HepG2 (cell line): ENCODE measurements at regions not wholly inside any gene's neighbourhood (a gene's known extent, or its start where the extent isn't known, plus 50 kb on each side); places are given as distances from the start of the nearest gene placed in this dataset.

Experiments used
- BRD4 ChIP-seq: sonication (generic); formaldehyde crosslinking; IDR thresholded peaks from 2 replicates; pipeline ENCODE4 v1.4.0; 2020; ENCODE audit warnings: missing genetic modification reagents
- CREB3 ChIP-seq: sonication (generic); formaldehyde crosslinking; IDR thresholded peaks from 2 replicates; pipeline ENCODE4 v1.5.0; 2020; ENCODE audit warnings: missing genetic modification reagents
- ELF3 ChIP-seq: IDR thresholded peaks from 2 replicates; pipeline ENCODE4 v1.6.1; 2016; ENCODE audit warnings: missing genetic modification reagents, missing compliant biosample characterization
- HOXD1 ChIP-seq: sonication (generic); formaldehyde crosslinking; IDR thresholded peaks from 2 replicates; pipeline ENCODE4 v1.5.0; 2020; ENCODE audit warnings: missing genetic modification reagents
- JDP2 ChIP-seq: sonication (generic); formaldehyde crosslinking; IDR thresholded peaks from 2 replicates; pipeline ENCODE4 v1.8.1; 2022; ENCODE audit warnings: missing genetic modification reagents, borderline replicate concordance
- MYC ChIP-seq: sonication (generic); formaldehyde crosslinking; IDR thresholded peaks from 2 replicates; pipeline ENCODE4 v1.9.0; 2021; ENCODE audit warnings: missing genetic modification reagents, borderline replicate concordance
- NCOA5 ChIP-seq: sonication (generic); formaldehyde crosslinking; IDR thresholded peaks from 2 replicates; pipeline ENCODE4 v1.4.0; 2020; ENCODE audit warnings: missing genetic modification reagents
- NKX3-1 ChIP-seq: sonication (generic); formaldehyde crosslinking; IDR thresholded peaks from 2 replicates; pipeline ENCODE4 v1.5.0; 2020; ENCODE audit warnings: missing genetic modification reagents
- NR3C1 ChIP-seq: sonication (generic); formaldehyde crosslinking; IDR thresholded peaks from 2 replicates; pipeline ENCODE4 v1.4.0; 2020; ENCODE audit warnings: missing genetic modification reagents
- POLR2AphosphoS5 ChIP-seq: IDR thresholded peaks from 2 replicates; pipeline ENCODE4 v1.6.1; 2012; ENCODE audit warnings: low read depth, low read length
- PTBP1 ChIP-seq: fragments of 200-400 bp; formaldehyde crosslinking; IDR thresholded peaks from 2 replicates; pipeline ENCODE4 v1.6.1; 2018; ENCODE audit warnings: low read length, low read depth; ENCODE audit not compliant: poor library complexity, severe bottlenecking
- RNF219 ChIP-seq: sonication (generic); formaldehyde crosslinking; IDR thresholded peaks from 2 replicates; pipeline ENCODE4 v1.5.0; 2020; ENCODE audit warnings: mild to moderate bottlenecking, missing genetic modification reagents
- SPEN ChIP-seq: sonication (generic); formaldehyde crosslinking; IDR thresholded peaks from 2 replicates; pipeline ENCODE4 v1.5.1; 2020; ENCODE audit warnings: low read depth, mild to moderate bottlenecking, missing genetic modification reagents
- SRF ChIP-seq: IDR thresholded peaks from 2 replicates; pipeline ENCODE4 v1.6.1; 2011; ENCODE audit warnings: mild to moderate bottlenecking, low read depth, low read length, moderate library complexity
- TP53 ChIP-seq: sonication (generic); formaldehyde crosslinking; conservative IDR thresholded peaks from 2 replicates; pipeline ENCODE4 v1.4.0; 2020; ENCODE audit warnings: missing genetic modification reagents
- TSC22D2 ChIP-seq: sonication (generic); formaldehyde crosslinking; IDR thresholded peaks from 2 replicates; pipeline ENCODE4 v1.5.1; 2020; ENCODE audit warnings: missing genetic modification reagents, mild to moderate bottlenecking, borderline replicate concordance
- U2AF1 ChIP-seq: fragments of 200-400 bp; formaldehyde crosslinking; optimal IDR thresholded peaks from 2 replicates; pipeline ENCODE3; 2017; ENCODE audit warnings: mild to moderate bottlenecking, low read depth, low read length
- ZFP82 ChIP-seq: sonication (generic); formaldehyde crosslinking; IDR thresholded peaks from 2 replicates; pipeline ENCODE4 v1.5.1; 2020; ENCODE audit warnings: mild to moderate bottlenecking, missing genetic modification reagents, borderline replicate concordance
- ZFX ChIP-seq: sonication (generic); formaldehyde crosslinking; IDR thresholded peaks from 2 replicates; pipeline ENCODE4 v1.4.0; 2020; ENCODE audit warnings: mild to moderate bottlenecking, low read depth, missing genetic modification reagents, moderate library complexity
- ZNF225 ChIP-seq: sonication (generic); formaldehyde crosslinking; IDR thresholded peaks from 2 replicates; pipeline ENCODE4 v1.4.0; 2020; ENCODE audit warnings: mild to moderate bottlenecking, missing genetic modification reagents
- ZNF510 ChIP-seq: sonication (generic); formaldehyde crosslinking; IDR thresholded peaks from 2 replicates; pipeline ENCODE4 v1.4.0; 2020; ENCODE audit warnings: low read depth, mild to moderate bottlenecking, missing genetic modification reagents
- ZNF660 ChIP-seq: sonication (generic); formaldehyde crosslinking; IDR thresholded peaks from 2 replicates; pipeline ENCODE4 v1.5.1; 2020; ENCODE audit warnings: mild to moderate bottlenecking, low read depth, missing genetic modification reagents, borderline replicate concordance
- ZSCAN22 ChIP-seq: sonication (generic); formaldehyde crosslinking; IDR thresholded peaks from 2 replicates; pipeline ENCODE4 v1.4.0; 2020; ENCODE audit warnings: mild to moderate bottlenecking, missing genetic modification reagents
- ZSCAN25 ChIP-seq: sonication (generic); formaldehyde crosslinking; IDR thresholded peaks from 2 replicates; pipeline ENCODE4 v1.8.0; 2022; ENCODE audit warnings: mild to moderate bottlenecking, missing genetic modification reagents
- TF ChIP-seq, protein P1 (sequence below): sonication (generic); formaldehyde crosslinking; IDR thresholded peaks from 2 replicates; pipeline ENCODE4 v1.5.0; 2020; ENCODE audit warnings: missing genetic modification reagents, mild to moderate bottlenecking, borderline replicate concordance
- TF ChIP-seq, protein P2 (sequence below): sonication (generic); formaldehyde crosslinking; IDR thresholded peaks from 2 replicates; pipeline ENCODE4 v1.4.0; 2020; ENCODE audit warnings: missing genetic modification reagents

- TF ChIP-seq TSC22D2 (CRISPR knock-in tag): no peak
- TF ChIP-seq BRD4 (CRISPR knock-in tag): peak; percentile 37; the same call in 1 of the 2 replicates
- TF ChIP-seq ZFX: no peak
- no peak for TF ChIP-seq ZNF660
- TF ChIP-seq TP53 (CRISPR knock-in tag): no peak
- 0 out of 2 replicates have a peak, but pooled peaks have one; percentile 18 for TF ChIP-seq HOXD1
- TF ChIP-seq U2AF1: no peak
- no peak for TF ChIP-seq NR3C1 (CRISPR knock-in tag)
- no peak for TF ChIP-seq CREB3 (CRISPR knock-in tag)
- TF ChIP-seq RNF219 (CRISPR knock-in tag): peak; percentile 48; the same call in 1 of the 2 replicates
- TF ChIP-seq SRF: no peak
- TF ChIP-seq ZFP82 (CRISPR knock-in tag): no peak
- TF ChIP-seq NCOA5 (CRISPR knock-in tag): no peak
- no peak for TF ChIP-seq MYC (CRISPR knock-in tag)
- TF ChIP-seq, protein P1, sequence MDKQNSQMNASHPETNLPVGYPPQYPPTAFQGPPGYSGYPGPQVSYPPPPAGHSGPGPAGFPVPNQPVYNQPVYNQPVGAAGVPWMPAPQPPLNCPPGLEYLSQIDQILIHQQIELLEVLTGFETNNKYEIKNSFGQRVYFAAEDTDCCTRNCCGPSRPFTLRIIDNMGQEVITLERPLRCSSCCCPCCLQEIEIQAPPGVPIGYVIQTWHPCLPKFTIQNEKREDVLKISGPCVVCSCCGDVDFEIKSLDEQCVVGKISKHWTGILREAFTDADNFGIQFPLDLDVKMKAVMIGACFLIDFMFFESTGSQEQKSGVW (CRISPR knock-in tag): no peak
- TF ChIP-seq PTBP1: no peak
- no peak for TF ChIP-seq ZSCAN22 (CRISPR knock-in tag)
- TF ChIP-seq POLR2AphosphoS5: peak; percentile 62
- TF ChIP-seq JDP2 (CRISPR knock-in tag): no peak
- no peak for TF ChIP-seq NKX3-1
- TF ChIP-seq ZNF510 (CRISPR knock-in tag): no peak
- TF ChIP-seq ELF3 (CRISPR knock-in tag): no peak
- TF ChIP-seq, protein P2, sequence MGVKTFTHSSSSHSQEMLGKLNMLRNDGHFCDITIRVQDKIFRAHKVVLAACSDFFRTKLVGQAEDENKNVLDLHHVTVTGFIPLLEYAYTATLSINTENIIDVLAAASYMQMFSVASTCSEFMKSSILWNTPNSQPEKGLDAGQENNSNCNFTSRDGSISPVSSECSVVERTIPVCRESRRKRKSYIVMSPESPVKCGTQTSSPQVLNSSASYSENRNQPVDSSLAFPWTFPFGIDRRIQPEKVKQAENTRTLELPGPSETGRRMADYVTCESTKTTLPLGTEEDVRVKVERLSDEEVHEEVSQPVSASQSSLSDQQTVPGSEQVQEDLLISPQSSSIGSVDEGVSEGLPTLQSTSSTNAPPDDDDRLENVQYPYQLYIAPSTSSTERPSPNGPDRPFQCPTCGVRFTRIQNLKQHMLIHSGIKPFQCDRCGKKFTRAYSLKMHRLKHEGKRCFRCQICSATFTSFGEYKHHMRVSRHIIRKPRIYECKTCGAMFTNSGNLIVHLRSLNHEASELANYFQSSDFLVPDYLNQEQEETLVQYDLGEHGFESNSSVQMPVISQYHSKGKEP (CRISPR knock-in tag): no peak
- no peak for TF ChIP-seq SPEN (CRISPR knock-in tag)
- TF ChIP-seq ZSCAN25 (CRISPR knock-in tag): no peak
- no peak for TF ChIP-seq ZNF225 (CRISPR knock-in tag)
These were observed 70.2 kb downstream of the ADRA2C start (continued) for GRCh38 chr4:3836406-3836755.
